Smooth muscle cell (in vitro differentiated cells): ENCODE measurements at regions not wholly inside any gene's neighbourhood (a gene's known extent, or its start where the extent isn't known, plus 50 kb on each side); places are given as distances from the start of the nearest gene placed in this dataset.

Experiments used
- DNase-seq: peaks from one replicate; lab custom pipeline; 2025; ENCODE audit not compliant: unreplicated experiment; lab: John Stamatoyannopoulos, UW
- H2AFZ ChIP-seq: fragments of 200-600 bp; sonication (generic); 2 replicates; pipeline ENCODE4 v1.6.0; 2016; ENCODE audit warnings: antibody characterized with exemption, low read depth, mild to moderate bottlenecking
- H3F3A ChIP-seq: fragments of 200-600 bp; sonication (generic); 2 replicates; pipeline ENCODE4 v1.6.0; 2017; ENCODE audit warnings: antibody characterized with exemption, low read depth
- H3K27ac ChIP-seq: fragments of 200-600 bp; sonication (generic); 2 replicates; pipeline ENCODE4 v1.5.1; 2016; ENCODE audit warnings: low read depth, mild to moderate bottlenecking
- H3K27me3 ChIP-seq: fragments of 200-600 bp; sonication (generic); 2 replicates; pipeline ENCODE4 v1.6.1; 2016; ENCODE audit warnings: low read depth, mild to moderate bottlenecking
- H3K36me3 ChIP-seq: fragments of 200-600 bp; sonication (generic); 2 replicates; pipeline ENCODE4 v1.5.1; 2016; ENCODE audit warnings: low read depth
- H3K4me1 ChIP-seq: fragments of 200-600 bp; sonication (generic); 2 replicates; pipeline ENCODE4 v1.5.1; 2016; ENCODE audit warnings: low read depth
- H3K4me2 ChIP-seq: fragments of 200-600 bp; sonication (generic); 2 replicates; pipeline ENCODE4 v1.6.0; 2016; ENCODE audit warnings: mild to moderate bottlenecking
- H3K4me3 ChIP-seq: fragments of 200-600 bp; sonication (generic); 2 replicates; pipeline ENCODE4 v1.5.1; 2016; ENCODE audit warnings: mild to moderate bottlenecking
- H3K79me2 ChIP-seq: fragments of 200-600 bp; sonication (generic); 2 replicates; pipeline ENCODE4 v1.6.0; 2016; ENCODE audit warnings: low read depth, mild to moderate bottlenecking
- H3K9ac ChIP-seq: fragments of 200-600 bp; sonication (generic); 2 replicates; pipeline ENCODE4 v1.6.0; 2016; ENCODE audit warnings: low read depth
- H3K9me3 ChIP-seq: fragments of 200-600 bp; sonication (generic); replicated peaks from 2 replicates; pipeline ENCODE4 v1.5.1; 2016; ENCODE audit warnings: low read depth
- H4K20me1 ChIP-seq: fragments of 200-600 bp; sonication (generic); 2 replicates; pipeline ENCODE4 v1.6.0; 2016; ENCODE audit warnings: low read depth
- CTCF ChIP-seq: fragments of 200-600 bp; sonication (generic); IDR thresholded peaks from 2 replicates; pipeline ENCODE4 v1.5.1; 2017; ENCODE audit warnings: borderline replicate concordance, mild to moderate bottlenecking, antibody characterized with exemption; ENCODE audit not compliant: insufficient read depth, poor library complexity, severe bottlenecking
- WGBS: methylation state at CpG from one replicate; pipeline ENCODE4 v1.1.7; 2016; ENCODE audit warnings: low lambda C conversion rate; 5-methylcytosine and 5-hydroxymethylcytosine counted together

- H4K20me1 ChIP-seq, result no peaks in the 10 kb centered on the region
- no peaks in the 10 kb centered on the region for H3K79me2 ChIP-seq
- DNase-seq, result no peak
- H2AFZ ChIP-seq, result no peak overlapping the region
- H3K27me3 ChIP-seq, result no peaks in the 10 kb centered on the region
- no peaks in the 10 kb centered on the region for H3K9me3 ChIP-seq
- H3K27ac ChIP-seq, result no peak overlapping the region
- TF ChIP-seq CTCF, result no peak
- H3K4me3 ChIP-seq, result no peak overlapping the region
- no peaks in the 10 kb centered on the region for H3F3A ChIP-seq
- 82% methylated on average over 2 of the region's 2 CpGs for WGBS
- H3K4me1 ChIP-seq, result no peaks in the 10 kb centered on the region
- no peak overlapping the region for H3K4me2 ChIP-seq
- no peaks in the 10 kb centered on the region for H3K36me3 ChIP-seq
- no peak overlapping the region for H3K9ac ChIP-seq
These were observed 70.3 kb upstream of the CTLA4 start for GRCh38 chr2:203797276-203797675.

GRCh38 chr2:203797712-203798111 lies 69.9 kb upstream of the CTLA4 start:
- H3K9me3 ChIP-seq, result no peaks in the 10 kb centered on the region
- no peaks in the 10 kb centered on the region for H3K27me3 ChIP-seq
- no peak overlapping the region for H3K4me2 ChIP-seq
- H3K9ac ChIP-seq, result no peak overlapping the region
- no peak for DNase-seq
- H3F3A ChIP-seq, result no peaks in the 10 kb centered on the region
- no peak for TF ChIP-seq CTCF
- H3K27ac ChIP-seq, result no peak overlapping the region
- 68% methylated on average over 1 of the region's 1 CpG for WGBS
- H3K36me3 ChIP-seq, result no peaks in the 10 kb centered on the region
- no peak overlapping the region for H2AFZ ChIP-seq
- H4K20me1 ChIP-seq, result no peaks in the 10 kb centered on the region
- H3K4me1 ChIP-seq, result no peaks in the 10 kb centered on the region
- no peak overlapping the region for H3K4me3 ChIP-seq
- no peaks in the 10 kb centered on the region for H3K79me2 ChIP-seq

DNA sequence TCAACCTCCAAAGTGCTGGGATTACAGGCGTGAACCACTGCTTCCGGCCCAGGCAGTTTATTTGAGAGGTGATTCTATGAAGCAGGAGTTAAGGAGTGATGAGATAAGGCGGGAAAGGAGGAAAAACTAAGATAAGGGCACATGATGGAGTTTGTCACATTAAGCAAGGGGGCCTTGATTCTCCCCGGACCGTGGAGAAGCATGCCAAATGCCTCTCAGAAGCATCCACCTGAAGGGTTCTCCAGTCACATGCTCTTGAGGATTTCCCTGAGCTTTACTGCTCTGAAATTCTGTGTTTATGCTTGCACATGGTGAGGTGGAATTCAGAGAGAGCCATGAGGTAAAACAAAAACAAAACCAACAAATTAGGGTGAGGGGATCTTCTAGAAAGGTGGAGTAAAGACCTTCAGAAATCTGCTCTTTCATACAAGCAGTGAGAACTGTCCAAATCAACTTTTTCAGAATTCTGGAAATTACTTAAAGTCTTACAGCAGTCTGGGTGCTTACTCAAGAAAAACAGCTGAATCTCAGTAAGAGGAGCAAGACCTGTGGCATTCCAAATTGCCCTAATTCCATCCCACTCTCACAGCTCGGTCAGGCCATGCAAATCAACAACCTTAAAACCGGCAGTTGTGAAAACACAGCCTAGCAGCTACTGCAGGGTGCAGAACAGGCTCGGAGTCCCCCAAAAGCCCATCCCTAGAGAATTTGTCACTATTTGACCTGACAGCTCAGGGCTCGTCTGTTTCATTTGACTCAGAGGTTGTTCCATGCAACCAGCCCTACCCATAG lies 69.1 kb upstream of the CTLA4 start:
- Histone ChIP-seq H3K4me1 (no peaks in the 10 kb centered on the region), H2AFZ (no peak overlapping the region), H3K36me3 (no peaks in the 10 kb centered on the region), H3K4me3 (no peak overlapping the region), H3K4me2 (no peak overlapping the region), H3K27me3 (no peaks in the 10 kb centered on the region), H3K9ac (no peak overlapping the region), H3K79me2 (no peaks in the 10 kb centered on the region), H3K27ac (no peak overlapping the region), H3K9me3 (no peaks in the 10 kb centered on the region), H3F3A (no peaks in the 10 kb centered on the region), H4K20me1 (no peaks in the 10 kb centered on the region)
- no peak for DNase-seq
- WGBS, result 82% methylated on average over 9 of the region's 9 CpGs
- TF ChIP-seq CTCF, result no peak

GRCh38 chr2:203799908-203800307 lies 67.7 kb upstream of the CTLA4 start:
- Histone ChIP-seq H3F3A (no peaks in the 10 kb centered on the region), H3K4me1 (no peaks in the 10 kb centered on the region), H3K4me3 (no peak overlapping the region), H3K79me2 (no peaks in the 10 kb centered on the region), H4K20me1 (no peaks in the 10 kb centered on the region), H2AFZ (no peak overlapping the region), H3K27me3 (no peaks in the 10 kb centered on the region), H3K27ac (no peak overlapping the region), H3K9ac (no peak overlapping the region), H3K36me3 (no peaks in the 10 kb centered on the region), H3K9me3 (peaks cover 6% of the 10 kb centered on the region), H3K4me2 (no peak overlapping the region)
- no peak for TF ChIP-seq CTCF
- no peak for DNase-seq
- 82% methylated on average over 3 of the region's 3 CpGs for WGBS
